ENCODE measurements at regions not wholly inside any gene's neighbourhood (a gene's known extent, or its start where the extent isn't known, plus 50 kb on each side); places are given as distances from the start of the nearest gene placed in this dataset.
A peak's percentile ranks its signal among the peaks of the same experiment; 100 is the strongest.

DNA sequence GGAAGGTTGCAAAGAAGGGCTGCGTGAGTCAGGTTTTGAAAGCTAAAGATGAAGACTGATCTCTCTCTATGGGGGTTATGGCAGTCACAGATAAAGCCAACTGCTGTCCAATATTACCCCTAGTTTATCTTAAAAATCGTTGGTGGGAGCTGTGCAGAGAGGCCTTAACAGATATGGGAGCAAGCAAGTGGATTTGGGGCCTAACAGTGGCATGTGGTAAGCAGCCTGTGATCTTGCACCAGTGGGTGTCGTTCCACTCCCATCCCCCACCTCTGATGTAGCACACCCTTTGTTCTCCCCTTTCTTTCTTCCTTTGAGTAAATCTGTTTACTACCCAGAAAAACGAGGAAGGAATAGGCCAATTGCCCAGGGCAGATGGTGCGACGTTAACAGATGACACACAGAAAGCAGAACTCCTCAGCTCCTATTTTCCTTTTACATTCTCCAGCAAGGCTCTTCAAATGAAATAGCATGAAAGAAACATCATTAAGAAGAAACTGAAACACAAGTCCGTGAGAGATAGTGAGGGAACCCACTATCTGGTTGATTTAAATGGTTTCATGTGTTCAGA is 274.1 kb upstream of the CITED2 start (continued):
- TF ChIP-seq RBM15 (IDR thresholded peaks at IDR 0.05; ENCODE audit: insufficient read depth, low read length): no peak
- TF ChIP-seq, protein P1, sequence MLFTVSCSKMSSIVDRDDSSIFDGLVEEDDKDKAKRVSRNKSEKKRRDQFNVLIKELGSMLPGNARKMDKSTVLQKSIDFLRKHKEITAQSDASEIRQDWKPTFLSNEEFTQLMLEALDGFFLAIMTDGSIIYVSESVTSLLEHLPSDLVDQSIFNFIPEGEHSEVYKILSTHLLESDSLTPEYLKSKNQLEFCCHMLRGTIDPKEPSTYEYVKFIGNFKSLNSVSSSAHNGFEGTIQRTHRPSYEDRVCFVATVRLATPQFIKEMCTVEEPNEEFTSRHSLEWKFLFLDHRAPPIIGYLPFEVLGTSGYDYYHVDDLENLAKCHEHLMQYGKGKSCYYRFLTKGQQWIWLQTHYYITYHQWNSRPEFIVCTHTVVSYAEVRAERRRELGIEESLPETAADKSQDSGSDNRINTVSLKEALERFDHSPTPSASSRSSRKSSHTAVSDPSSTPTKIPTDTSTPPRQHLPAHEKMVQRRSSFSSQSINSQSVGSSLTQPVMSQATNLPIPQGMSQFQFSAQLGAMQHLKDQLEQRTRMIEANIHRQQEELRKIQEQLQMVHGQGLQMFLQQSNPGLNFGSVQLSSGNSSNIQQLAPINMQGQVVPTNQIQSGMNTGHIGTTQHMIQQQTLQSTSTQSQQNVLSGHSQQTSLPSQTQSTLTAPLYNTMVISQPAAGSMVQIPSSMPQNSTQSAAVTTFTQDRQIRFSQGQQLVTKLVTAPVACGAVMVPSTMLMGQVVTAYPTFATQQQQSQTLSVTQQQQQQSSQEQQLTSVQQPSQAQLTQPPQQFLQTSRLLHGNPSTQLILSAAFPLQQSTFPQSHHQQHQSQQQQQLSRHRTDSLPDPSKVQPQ (CRISPR knock-in tag; IDR thresholded peaks at IDR 0.05; ENCODE audit: borderline replicate concordance): no peak
- TF ChIP-seq, protein P2, sequence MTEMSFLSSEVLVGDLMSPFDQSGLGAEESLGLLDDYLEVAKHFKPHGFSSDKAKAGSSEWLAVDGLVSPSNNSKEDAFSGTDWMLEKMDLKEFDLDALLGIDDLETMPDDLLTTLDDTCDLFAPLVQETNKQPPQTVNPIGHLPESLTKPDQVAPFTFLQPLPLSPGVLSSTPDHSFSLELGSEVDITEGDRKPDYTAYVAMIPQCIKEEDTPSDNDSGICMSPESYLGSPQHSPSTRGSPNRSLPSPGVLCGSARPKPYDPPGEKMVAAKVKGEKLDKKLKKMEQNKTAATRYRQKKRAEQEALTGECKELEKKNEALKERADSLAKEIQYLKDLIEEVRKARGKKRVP (CRISPR knock-in tag; IDR thresholded peaks at IDR 0.05): peak; percentile 85
- peak; percentile 95 for TF ChIP-seq CBFA2T2 (conservative IDR thresholded peaks at IDR 0.05)
- TF ChIP-seq TCFL5 (CRISPR knock-in tag; conservative IDR thresholded peaks at IDR 0.05): no peak
- no peak for TF ChIP-seq POLR2B (IDR thresholded peaks at IDR 0.05; ENCODE audit: low read depth, partially characterized antibody)
- TF ChIP-seq, protein P3, sequence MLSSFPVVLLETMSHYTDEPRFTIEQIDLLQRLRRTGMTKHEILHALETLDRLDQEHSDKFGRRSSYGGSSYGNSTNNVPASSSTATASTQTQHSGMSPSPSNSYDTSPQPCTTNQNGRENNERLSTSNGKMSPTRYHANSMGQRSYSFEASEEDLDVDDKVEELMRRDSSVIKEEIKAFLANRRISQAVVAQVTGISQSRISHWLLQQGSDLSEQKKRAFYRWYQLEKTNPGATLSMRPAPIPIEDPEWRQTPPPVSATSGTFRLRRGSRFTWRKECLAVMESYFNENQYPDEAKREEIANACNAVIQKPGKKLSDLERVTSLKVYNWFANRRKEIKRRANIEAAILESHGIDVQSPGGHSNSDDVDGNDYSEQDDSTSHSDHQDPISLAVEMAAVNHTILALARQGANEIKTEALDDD (IDR thresholded peaks at IDR 0.05): peak; percentile 81
- TF ChIP-seq ZZZ3 (IDR thresholded peaks at IDR 0.05): no peak
- TF ChIP-seq MTA1 (IDR thresholded peaks at IDR 0.05; ENCODE audit: borderline replicate concordance): peak; percentile 92
- TF ChIP-seq HDAC2 (IDR thresholded peaks at IDR 0.05): peak; percentile 95
- peak; percentile 24; the same call in 1 of the 2 replicates for TF ChIP-seq RB1 (IDR thresholded peaks at IDR 0.05; ENCODE audit: low read depth)
- TF ChIP-seq POLR2AphosphoS5 (IDR thresholded peaks at IDR 0.05; ENCODE audit: control insufficient read depth, insufficient read depth, low read depth, low read length): peak; percentile 89; the same call in 1 of the 2 replicates
- TF ChIP-seq ILF3 (IDR thresholded peaks at IDR 0.05; ENCODE audit: borderline replicate concordance): 0 out of 2 replicates have a peak, but pooled peaks have one; percentile 40
- peak; percentile 80 for TF ChIP-seq SMARCB1 (IDR thresholded peaks at IDR 0.05; ENCODE audit: insufficient read length, low read depth)
- TF ChIP-seq HNRNPK (IDR thresholded peaks at IDR 0.05; ENCODE audit: low read depth, low read length, poor library complexity, severe bottlenecking): no peak
- TF ChIP-seq, protein P4, sequence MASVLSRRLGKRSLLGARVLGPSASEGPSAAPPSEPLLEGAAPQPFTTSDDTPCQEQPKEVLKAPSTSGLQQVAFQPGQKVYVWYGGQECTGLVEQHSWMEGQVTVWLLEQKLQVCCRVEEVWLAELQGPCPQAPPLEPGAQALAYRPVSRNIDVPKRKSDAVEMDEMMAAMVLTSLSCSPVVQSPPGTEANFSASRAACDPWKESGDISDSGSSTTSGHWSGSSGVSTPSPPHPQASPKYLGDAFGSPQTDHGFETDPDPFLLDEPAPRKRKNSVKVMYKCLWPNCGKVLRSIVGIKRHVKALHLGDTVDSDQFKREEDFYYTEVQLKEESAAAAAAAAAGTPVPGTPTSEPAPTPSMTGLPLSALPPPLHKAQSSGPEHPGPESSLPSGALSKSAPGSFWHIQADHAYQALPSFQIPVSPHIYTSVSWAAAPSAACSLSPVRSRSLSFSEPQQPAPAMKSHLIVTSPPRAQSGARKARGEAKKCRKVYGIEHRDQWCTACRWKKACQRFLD (CRISPR knock-in tag; IDR thresholded peaks at IDR 0.05): peak; percentile 91
- peak in 1 of 2 experiments; percentile 83; a peak in 1 of 3 replicates for TF ChIP-seq CBX3 (IDR thresholded peaks at IDR 0.05; ENCODE audit: borderline replicate concordance in 1 of 2, low read length in 2 of 2)
- TF ChIP-seq, protein P5, sequence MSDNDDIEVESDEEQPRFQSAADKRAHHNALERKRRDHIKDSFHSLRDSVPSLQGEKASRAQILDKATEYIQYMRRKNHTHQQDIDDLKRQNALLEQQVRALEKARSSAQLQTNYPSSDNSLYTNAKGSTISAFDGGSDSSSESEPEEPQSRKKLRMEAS (CRISPR knock-in tag; IDR thresholded peaks at IDR 0.05): 0 out of 2 replicates have a peak, but pooled peaks have one; percentile 45
- TF ChIP-seq, protein P6, sequence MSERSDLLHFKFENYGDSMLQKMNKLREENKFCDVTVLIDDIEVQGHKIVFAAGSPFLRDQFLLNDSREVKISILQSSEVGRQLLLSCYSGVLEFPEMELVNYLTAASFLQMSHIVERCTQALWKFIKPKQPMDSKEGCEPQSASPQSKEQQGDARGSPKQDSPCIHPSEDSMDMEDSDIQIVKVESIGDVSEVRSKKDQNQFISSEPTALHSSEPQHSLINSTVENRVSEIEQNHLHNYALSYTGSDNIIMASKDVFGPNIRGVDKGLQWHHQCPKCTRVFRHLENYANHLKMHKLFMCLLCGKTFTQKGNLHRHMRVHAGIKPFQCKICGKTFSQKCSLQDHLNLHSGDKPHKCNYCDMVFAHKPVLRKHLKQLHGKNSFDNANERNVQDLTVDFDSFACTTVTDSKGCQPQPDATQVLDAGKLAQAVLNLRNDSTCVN (CRISPR knock-in tag; IDR thresholded peaks at IDR 0.05): no peak
- peak; percentile 99 for TF ChIP-seq CCNT2 (IDR thresholded peaks at IDR 0.05; ENCODE audit: borderline replicate concordance, extremely low read depth, insufficient read length, low read depth, low read length)
- TF ChIP-seq HNRNPH1 (optimal IDR thresholded peaks at IDR 0.05; ENCODE audit: low read depth, low read length): no peak

All from K562 (cell line).